Fibroblast of peridontal ligament (primary cell): ENCODE measurements at regions not wholly inside any gene's neighbourhood (a gene's known extent, or its start where the extent isn't known, plus 50 kb on each side); places are given as distances from the start of the nearest gene placed in this dataset.
"Not testable (repeated sequence)": the region's sequence is repeated elsewhere in the genome, so short reads cannot be mapped to it uniquely, and the experiment has no call there.

Experiments used
- DNase-seq: peaks from one replicate; pipeline ENCODE4 v3.0.0-alpha.2; 2010; ENCODE audit errors: extremely low read depth

GRCh38 chr12:131455218-131455506 lies 255.7 kb upstream of the SFSWAP start:
- DNase-seq = no peak

GRCh38 chr12:131455581-131456110 lies 255.2 kb upstream of the SFSWAP start:
- DNase-seq = no peak

- DNase-seq = no peak
Observed at GRCh38 chr12:131456301-131457027, 254.4 kb upstream of the SFSWAP start.

- no peak for DNase-seq
Observed at GRCh38 chr12:131457028-131457310, 253.9 kb upstream of the SFSWAP start.

GRCh38 chr12:131457331-131458047 lies 253.4 kb upstream of the SFSWAP start:
- DNase-seq = no peak

- DNase-seq = no peak
Observed at GRCh38 chr12:131458048-131458374, 252.9 kb upstream of the SFSWAP start.

- DNase-seq = no peak
Observed at GRCh38 chr12:131458931-131459772, 251.7 kb upstream of the SFSWAP start.

GRCh38 chr12:131459773-131460365 lies 251.0 kb upstream of the SFSWAP start:
- no peak for DNase-seq

- DNase-seq = no peak
Observed at GRCh38 chr12:131460520-131460919, 250.4 kb upstream of the SFSWAP start.

GRCh38 chr12:131461096-131461495 lies 249.8 kb upstream of the SFSWAP start:
- DNase-seq = no peak

- DNase-seq = no peak
Observed at GRCh38 chr12:131463174-131463573, 247.7 kb upstream of the SFSWAP start.

- no peak for DNase-seq
Observed at GRCh38 chr12:131464081-131464480, 246.8 kb upstream of the SFSWAP start.

- no peak for DNase-seq
Observed at GRCh38 chr12:131466306-131466705, 244.6 kb upstream of the SFSWAP start.

- no peak for DNase-seq
Observed at GRCh38 chr12:131466932-131467331, 244.0 kb upstream of the SFSWAP start.

- DNase-seq = no peak
Observed at GRCh38 chr12:131468206-131468605, 242.7 kb upstream of the SFSWAP start.

- DNase-seq = not testable (repeated sequence)
Observed at GRCh38 chr12:131469945-131470344, 240.9 kb upstream of the SFSWAP start.

GRCh38 chr12:131471271-131471905 lies 239.5 kb upstream of the SFSWAP start:
- DNase-seq = no peak

- DNase-seq = no peak
Observed at GRCh38 chr12:131471946-131472732, 238.8 kb upstream of the SFSWAP start.

- no peak for DNase-seq
Observed at GRCh38 chr12:131473261-131473660, 237.6 kb upstream of the SFSWAP start.

- DNase-seq = no peak
Observed at GRCh38 chr12:131473741-131474709, 236.9 kb upstream of the SFSWAP start.
